GM12878 (cell line): ENCODE measurements at regions not wholly inside any gene's neighbourhood (a gene's known extent, or its start where the extent isn't known, plus 50 kb on each side); places are given as distances from the start of the nearest gene placed in this dataset.

Experiments
- ATAC-seq: fragments of 200-7000 bp; cut with Tn5 transposase; 3 replicates; pipeline ENCODE4 v1.9.1; 2020; ENCODE audit warnings: mild to moderate bottlenecking, moderate library complexity
- BruUV-seq: library from RNA; stranded (reverse); fragments of 400-500 nt; replicated peaks from 2 replicates; lab custom pipeline; 2021; lab: Mats Ljungman, UMichigan
- CTCF ChIA-PET: fragments of 300-600 bp; sonication (Branson Sonifier 250); formaldehyde crosslinking; extraction: SDS; loops from one replicate; lab custom pipeline; 2021; ENCODE audit warnings: inconsistent platforms; lab: Yijun Ruan, JAX
- POLR2A ChIA-PET: fragments of 350-600 bp; formaldehyde crosslinking; extraction: SDS; loops from one replicate; lab custom pipeline; 2021; ENCODE audit warnings: inconsistent platforms; lab: Charles Lee
- RAD21 ChIA-PET: fragments of 300-600 bp; sonication (Branson Sonifier 250); formaldehyde crosslinking; loops from one replicate; lab custom pipeline; 2023; ENCODE audit warnings: antibody characterized with exemption; ENCODE audit not compliant: unreplicated experiment; lab: Charles Lee
- SMC1A ChIA-PET: fragments of 300-600 bp; sonication (Branson Sonifier 250); formaldehyde crosslinking; loops from one replicate; lab custom pipeline; 2023; ENCODE audit not compliant: unreplicated experiment, uncharacterized antibody; lab: Charles Lee
- DNase-seq: peaks from one replicate; pipeline ENCODE4 v3.0.0-alpha.2; 2011; ENCODE audit warnings: low read depth, low spot score
- FAIRE-seq: peaks from 3 replicates; lab custom pipeline; 2011; peaks lifted over from hg19 to GRCh38; lab: Jason Lieb, UNC
- H2AFZ ChIP-seq: 2 replicates; pipeline ENCODE4 v1.6.0; 2011; ENCODE audit warnings: low read depth, low read length, control low read depth; ENCODE audit not compliant: control insufficient read depth
- H3K27ac ChIP-seq: 2 replicates; pipeline ENCODE4 v1.5.1; 2011; ENCODE audit warnings: control low read depth; ENCODE audit not compliant: control insufficient read depth, insufficient read depth
- H3K27me3 ChIP-seq, 2 experiments: replicated peaks in 1 of 2; 2 replicates each; pipeline versions ENCODE4 v1.6.0 to v1.6.1; 2011; ENCODE audit warnings: low read length in 1 of 2; ENCODE audit not compliant: control insufficient read depth in 2 of 2, insufficient read depth in 2 of 2
- H3K36me3 ChIP-seq, 2 experiments: 2 replicates each; pipeline ENCODE4 v1.5.1; 2011; ENCODE audit warnings: low read length in 1 of 2; ENCODE audit not compliant: control insufficient read depth in 2 of 2, insufficient read depth in 2 of 2
- H3K4me1 ChIP-seq: 2 replicates; pipeline ENCODE4 v1.6.1; 2011; ENCODE audit warnings: mild to moderate bottlenecking, low read length, moderate library complexity, mixed read lengths; ENCODE audit not compliant: control insufficient read depth, insufficient read depth
- H3K4me2 ChIP-seq: 2 replicates; pipeline ENCODE4 v1.6.0; 2011; ENCODE audit warnings: control low read depth; ENCODE audit not compliant: control insufficient read depth, insufficient read depth
- H3K4me3 ChIP-seq: fragments of 200-600 bp; sonication (generic); 2 replicates; pipeline ENCODE4 v1.5.1; 2016
- H3K79me2 ChIP-seq: 2 replicates; pipeline ENCODE4 v1.6.0; 2011; ENCODE audit warnings: low read length; ENCODE audit not compliant: control insufficient read depth, insufficient read depth
- H3K9ac ChIP-seq: 2 replicates; pipeline ENCODE4 v1.8.0; 2011; ENCODE audit warnings: low read length, control low read depth, mixed read lengths; ENCODE audit not compliant: control insufficient read depth, insufficient read depth
- H3K9me3 ChIP-seq: replicated peaks from 3 replicates; pipeline ENCODE4 v1.5.1; 2011; ENCODE audit warnings: mild to moderate bottlenecking, low read length; ENCODE audit not compliant: control insufficient read depth, insufficient read depth
- H4K20me1 ChIP-seq: 2 replicates; pipeline ENCODE4 v1.6.0; 2011; ENCODE audit not compliant: control insufficient read depth, insufficient read depth
- CHD2 ChIP-seq: IDR thresholded peaks from 2 replicates; pipeline ENCODE4 v1.6.1; 2011; ENCODE audit warnings: low read depth, low read length, improper control_type of control experiment, borderline replicate concordance
- CREM ChIP-seq: IDR thresholded peaks from 2 replicates; pipeline ENCODE4 v1.6.1; 2014; ENCODE audit warnings: antibody characterized with exemption, low read depth
- EP300 ChIP-seq, 2 experiments: fragments of 150-350 bp in 1 of 2; IDR thresholded peaks; 2 replicates each; pipeline ENCODE4 v1.6.1; 2011 to 2012; ENCODE audit warnings: low read depth in 2 of 2, low read length in 2 of 2, borderline replicate concordance in 1 of 2, improper control_type of control experiment in 1 of 2, inconsistent platforms in 1 of 2; ENCODE audit not compliant: control insufficient read depth in 1 of 2
- ESRRA ChIP-seq: IDR thresholded peaks from 2 replicates; pipeline ENCODE4 v1.6.1; 2012; ENCODE audit warnings: mild to moderate bottlenecking, low read length, improper control_type of control experiment
- HDAC6 ChIP-seq: fragments of 200-600 bp; sonication (generic); IDR thresholded peaks from one replicate; pipeline ENCODE4 v1.8.0; 2017; ENCODE audit warnings: antibody characterized with exemption; ENCODE audit not compliant: unreplicated experiment
- IKZF1 ChIP-seq: fragments of 450-650 bp; conservative IDR thresholded peaks from 2 replicates; pipeline ENCODE4 v1.6.1; 2017; ENCODE audit warnings: antibody characterized with exemption, mild to moderate bottlenecking
- IRF5 ChIP-seq: fragments of 450-650 bp; IDR thresholded peaks from 2 replicates; pipeline ENCODE4 v1.6.1; 2017; ENCODE audit warnings: borderline replicate concordance
- MLLT1 ChIP-seq: fragments of 450-650 bp; IDR thresholded peaks from 2 replicates; pipeline ENCODE4 v1.6.1; 2016; ENCODE audit warnings: mild to moderate bottlenecking
- NR2F1 ChIP-seq: fragments of 450-650 bp; conservative IDR thresholded peaks from 2 replicates; pipeline ENCODE4 v1.6.1; 2017; ENCODE audit warnings: mild to moderate bottlenecking
- PAX5 ChIP-seq: IDR thresholded peaks from 2 replicates; pipeline ENCODE4 v1.6.1; 2011; ENCODE audit warnings: low read depth, low read length, borderline replicate concordance
- POLR2AphosphoS2 ChIP-seq: IDR thresholded peaks from 2 replicates; pipeline ENCODE4 v1.6.1; 2011; ENCODE audit warnings: low read depth, mild to moderate bottlenecking, low read length, improper control_type of control experiment, moderate library complexity
- RBBP5 ChIP-seq: fragments of 200-600 bp; sonication (generic); conservative IDR thresholded peaks from 2 replicates; pipeline ENCODE4 v1.6.1; 2016
- WGBS: methylation state at CpG from one replicate; pipeline ENCODE4 v1.1.6; 2016; ENCODE audit warnings: low lambda C conversion rate; ENCODE audit not compliant: insufficient replicate concordance, insufficient coverage; ENCODE audit errors: missing lambda C conversion rate; 5-methylcytosine and 5-hydroxymethylcytosine counted together
- in situ Hi-C: fragments of 300-500 bp; cut with MboI; formaldehyde crosslinking; loops from 9 replicates; pipeline ENCODE4 v1.14.3; 2018; ENCODE audit warnings: mixed read lengths
- intact Hi-C: fragments of 100-400 bp; cut with micrococcal nuclease; formaldehyde crosslinking; loops from one replicate; pipeline ENCODE4 v1.14.2; 2022; ENCODE audit not compliant: unreplicated experiment

- ChIA-PET SMC1A (no interaction called here), CTCF (no interaction called here), RAD21 (no interaction called here), POLR2A (no interaction called here)
- FAIRE-seq = no peak
- Histone ChIP-seq H3K4me3 (no peak overlapping the region), H2AFZ (no peak overlapping the region), H4K20me1 (no peaks in the 10 kb centered on the region), H3K9me3 (no peaks in the 10 kb centered on the region), H3K4me2 (no peak overlapping the region), H3K4me1 (no peaks in the 10 kb centered on the region), H3K27ac (no peak overlapping the region), H3K9ac (no peak overlapping the region), H3K36me3 (no peaks in the 10 kb centered on the region), H3K79me2 (no peaks in the 10 kb centered on the region), H3K27me3 (no peaks in the 10 kb centered on the region; a peak in 1 of 4 replicates)
- WGBS = 34% methylated on average over 3 of the region's 3 CpGs
- no TSS peak for BruUV-seq
- ATAC-seq = no peak
- in situ Hi-C loops (no loop called here), intact Hi-C loops (no loop called here)
- TF ChIP-seq ESRRA = no peak
- no peak for TF ChIP-seq IRF5
- no peak for TF ChIP-seq CREM
- TF ChIP-seq HDAC6 = no peak
- TF ChIP-seq MLLT1 = peak; percentile 92
- no peak for DNase-seq
Observed at GRCh38 chr18:75121266-75121665, 87.7 kb downstream of the PTGR3 start.

GRCh38 chr18:75120521-75120920 is 88.4 kb downstream of the PTGR3 start:
- Histone ChIP-seq H3K9me3 (no peaks in the 10 kb centered on the region), H3K79me2 (no peaks in the 10 kb centered on the region), H3K27ac (no peak overlapping the region), H3K4me3 (no peak overlapping the region), H3K27me3 (no peaks in the 10 kb centered on the region; a peak in 1 of 4 replicates), H2AFZ (no peak overlapping the region), H4K20me1 (no peaks in the 10 kb centered on the region), H3K4me2 (no peak overlapping the region), H3K4me1 (no peaks in the 10 kb centered on the region), H3K9ac (no peak overlapping the region)
- intact Hi-C loops = no loop called here
- RAD21 ChIA-PET = no interaction called here
- FAIRE-seq = no peak
- POLR2A ChIA-PET = no interaction called here
- DNase-seq = no peak
- no peak for ATAC-seq
- TF ChIP-seq EP300 (IDR thresholded peaks at IDR 0.05; ENCODE audit: borderline replicate concordance in 1 of 2, control insufficient read depth in 1 of 2, low read depth in 2 of 2, low read length in 2 of 2) = no peak
- no peak for TF ChIP-seq RBBP5
- TF ChIP-seq CHD2 = no peak
- no peak for TF ChIP-seq POLR2AphosphoS2
- no peak for TF ChIP-seq IKZF1
- no peak for TF ChIP-seq NR2F1
- no peak for TF ChIP-seq PAX5
- TF ChIP-seq, all 136 proteins: peak for 0
- ChIA-PET CTCF (interaction anchor here (0.7 kb wide), 1 partner anchor 536 kb away, joined by 3 read pairs; no protein-coding TSS in a partner anchor), SMC1A (no interaction called here)
- no TSS peak for BruUV-seq
- no peaks in the 10 kb centered on the region for H3K36me3 ChIP-seq
- in situ Hi-C loops = no loop called here
- WGBS = 9% methylated on average over 13 of the region's 13 CpGs
